IPS DF 6.9 (cell line): ENCODE measurements at regions not wholly inside any gene's neighbourhood (a gene's known extent, or its start where the extent isn't known, plus 50 kb on each side); places are given as distances from the start of the nearest gene placed in this dataset.

Experiments
- DNase-seq: peaks from one replicate; pipeline ENCODE4 v3.0.0-alpha.2; 2013; ENCODE audit warnings: low read depth, low spot score
- H3K27ac ChIP-seq: one replicate; pipeline ENCODE4 v1.5.1; 2013; ENCODE audit warnings: low read length, control low read depth
- H3K27me3 ChIP-seq: 2 replicates; pipeline ENCODE4 v1.6.1; 2013; ENCODE audit warnings: mild to moderate bottlenecking, low read length; ENCODE audit not compliant: control insufficient read depth, insufficient read depth
- H3K36me3 ChIP-seq: 2 replicates; pipeline ENCODE4 v1.6.1; 2013; ENCODE audit warnings: low read length; ENCODE audit not compliant: control insufficient read depth, insufficient read depth
- H3K4me1 ChIP-seq: 2 replicates; pipeline ENCODE4 v1.6.1; 2013; ENCODE audit warnings: low read length; ENCODE audit not compliant: control insufficient read depth, insufficient read depth
- H3K4me3 ChIP-seq: 2 replicates; pipeline ENCODE4 v1.5.1; 2013; ENCODE audit warnings: mild to moderate bottlenecking, low read length
- H3K9me3 ChIP-seq: 2 replicates; pipeline ENCODE4 v1.6.1; 2013; ENCODE audit warnings: low read length, inconsistent platforms; ENCODE audit not compliant: control insufficient read depth, insufficient read depth
- WGBS: extraction: QIAGEN DNeasy Blood & Tissue Kit; methylation state at CpG from one replicate; pipeline ENCODE4 v1.1.7; 2013; ENCODE audit warnings: mixed read lengths, missing lambda C conversion rate; ENCODE audit not compliant: insufficient read length, insufficient coverage; 5-methylcytosine and 5-hydroxymethylcytosine counted together

DNA sequence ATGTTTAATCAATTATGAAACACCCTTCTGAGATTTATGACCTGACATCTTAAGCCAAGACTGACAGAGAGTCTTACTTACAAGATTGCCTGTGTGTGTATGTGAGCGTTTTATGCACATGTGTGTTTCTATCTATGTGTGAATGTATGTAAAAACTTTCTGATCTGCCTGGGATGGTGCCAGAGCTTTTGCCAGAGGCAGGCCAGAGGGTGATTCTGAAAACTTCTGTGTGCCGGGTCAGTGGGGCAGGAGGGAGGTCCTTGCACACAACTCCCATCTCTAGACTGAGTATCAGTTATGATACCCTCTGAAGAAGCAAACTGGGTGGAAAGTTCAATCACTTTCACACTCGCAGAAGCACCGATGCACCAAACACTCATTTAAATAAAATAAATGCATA lies 335.0 kb upstream of the NT5C1B start:
- WGBS: no CpG with 5 or more reads among the region's 4 CpGs
- DNase-seq: no peak
- Histone ChIP-seq H3K4me1 (no peaks in the 10 kb centered on the region), H3K27me3 (no peaks in the 10 kb centered on the region), H3K4me3 (no peak overlapping the region), H3K36me3 (no peaks in the 10 kb centered on the region), H3K9me3 (no peaks in the 10 kb centered on the region), H3K27ac (no peak overlapping the region)

DNA sequence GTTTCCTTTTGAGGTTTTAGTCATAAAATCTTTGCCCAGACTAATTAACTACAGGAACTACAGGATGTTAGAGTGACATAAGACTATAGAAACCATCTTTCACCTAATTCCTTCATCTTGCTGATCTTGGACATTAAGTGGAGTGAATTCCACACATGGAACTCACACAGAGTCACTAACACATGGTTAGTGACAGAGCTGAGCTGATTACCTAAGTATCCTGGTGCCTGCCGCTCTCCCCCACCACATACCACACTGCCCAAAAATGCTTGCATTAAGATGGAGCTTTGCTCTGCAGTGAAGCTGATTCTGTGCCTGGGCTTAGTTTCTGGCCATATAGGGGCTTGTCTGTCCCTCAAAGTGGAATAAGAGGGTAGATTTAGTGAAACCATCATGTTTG lies 332.9 kb upstream of the NT5C1B start:
- H3K4me3 ChIP-seq: no peak overlapping the region
- no peak for DNase-seq
- H3K9me3 ChIP-seq: no peaks in the 10 kb centered on the region
- no peak overlapping the region for H3K27ac ChIP-seq
- H3K27me3 ChIP-seq: no peaks in the 10 kb centered on the region
- H3K36me3 ChIP-seq: no peaks in the 10 kb centered on the region
- H3K4me1 ChIP-seq: no peaks in the 10 kb centered on the region
- WGBS: no CpG with 5 or more reads among the region's 1 CpG

DNA sequence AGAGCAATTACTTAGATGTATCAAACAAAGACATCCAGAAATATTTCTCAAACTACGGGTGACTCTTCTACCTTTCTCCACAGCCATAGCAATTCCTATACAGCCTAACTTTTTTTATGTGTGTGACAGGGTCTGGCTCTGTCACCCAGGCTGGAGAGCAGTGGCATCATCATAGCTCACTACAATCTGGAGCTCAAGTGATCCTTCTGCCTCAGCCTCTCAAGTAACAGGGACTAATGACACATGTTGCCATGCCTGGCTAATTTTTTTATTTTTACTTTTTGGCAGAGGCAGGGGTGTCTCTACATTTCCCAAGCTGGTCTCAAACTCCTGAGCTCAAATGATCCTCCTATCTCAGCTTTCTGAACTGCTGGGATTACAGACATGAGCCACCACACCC lies 328.9 kb upstream of the NT5C1B start:
- no CpG with 5 or more reads among the region's 1 CpG for WGBS
- no peak for DNase-seq

DNA sequence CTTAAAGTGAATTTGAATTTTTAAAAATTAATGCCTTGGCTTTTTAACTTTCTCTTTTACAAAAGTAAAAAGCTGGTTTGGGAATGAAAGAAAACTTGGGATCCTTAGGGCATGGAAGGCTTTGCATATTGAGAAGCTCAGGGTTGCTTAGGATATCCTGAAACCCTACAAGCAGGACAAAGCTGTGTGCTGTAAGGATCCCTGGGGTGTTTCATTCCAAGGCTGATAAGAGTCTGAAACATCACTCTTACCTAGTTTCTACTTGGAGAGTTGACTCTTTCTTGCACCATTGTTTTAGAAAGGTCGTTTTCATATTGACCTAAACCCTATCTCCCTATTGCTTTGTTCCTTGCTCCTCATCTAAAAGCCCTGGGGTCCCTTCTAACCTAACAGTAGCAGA lies 325.9 kb upstream of the NT5C1B start:
- DNase-seq: no peak
- no CpG with 5 or more reads among the region's 1 CpG for WGBS
- no peaks in the 10 kb centered on the region for H3K27me3 ChIP-seq

More for the DNA sequence above, 328.9 kb upstream of the NT5C1B start:
- Histone ChIP-seq H3K36me3 (no peaks in the 10 kb centered on the region), H3K27me3 (no peaks in the 10 kb centered on the region), H3K4me1 (no peaks in the 10 kb centered on the region), H3K27ac (no peak overlapping the region), H3K9me3 (no peaks in the 10 kb centered on the region), H3K4me3 (no peak overlapping the region)

DNA sequence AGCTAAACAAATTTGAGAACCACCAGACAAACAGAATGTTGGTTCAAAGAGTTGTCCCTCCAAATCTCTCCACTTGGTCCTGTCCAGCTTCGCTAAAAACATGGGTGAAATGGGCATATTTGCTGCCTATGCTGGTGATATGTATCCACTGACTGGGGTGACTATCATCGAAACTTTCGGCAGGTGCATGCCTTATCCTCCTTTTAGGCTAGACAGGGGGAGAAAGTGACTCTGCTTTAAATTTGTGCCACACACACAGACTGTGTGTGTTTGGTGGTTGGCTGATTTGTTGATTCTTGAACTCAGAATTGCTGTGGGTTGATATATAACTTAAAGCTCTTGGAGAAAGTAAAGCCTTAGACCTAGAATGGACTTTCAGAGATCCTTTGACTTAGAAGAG lies 324.1 kb upstream of the NT5C1B start:
- WGBS: no CpG with 5 or more reads among the region's 3 CpGs
- H3K27ac ChIP-seq: no peak overlapping the region
- no peak overlapping the region for H3K4me3 ChIP-seq
- H3K36me3 ChIP-seq: no peaks in the 10 kb centered on the region
- no peaks in the 10 kb centered on the region for H3K9me3 ChIP-seq
- no peak for DNase-seq
- no peaks in the 10 kb centered on the region for H3K27me3 ChIP-seq
- no peaks in the 10 kb centered on the region for H3K4me1 ChIP-seq

More for the DNA sequence above, 325.9 kb upstream of the NT5C1B start:
- Histone ChIP-seq H3K4me3 (no peak overlapping the region), H3K4me1 (no peaks in the 10 kb centered on the region), H3K9me3 (no peaks in the 10 kb centered on the region), H3K36me3 (no peaks in the 10 kb centered on the region), H3K27ac (no peak overlapping the region)

DNA sequence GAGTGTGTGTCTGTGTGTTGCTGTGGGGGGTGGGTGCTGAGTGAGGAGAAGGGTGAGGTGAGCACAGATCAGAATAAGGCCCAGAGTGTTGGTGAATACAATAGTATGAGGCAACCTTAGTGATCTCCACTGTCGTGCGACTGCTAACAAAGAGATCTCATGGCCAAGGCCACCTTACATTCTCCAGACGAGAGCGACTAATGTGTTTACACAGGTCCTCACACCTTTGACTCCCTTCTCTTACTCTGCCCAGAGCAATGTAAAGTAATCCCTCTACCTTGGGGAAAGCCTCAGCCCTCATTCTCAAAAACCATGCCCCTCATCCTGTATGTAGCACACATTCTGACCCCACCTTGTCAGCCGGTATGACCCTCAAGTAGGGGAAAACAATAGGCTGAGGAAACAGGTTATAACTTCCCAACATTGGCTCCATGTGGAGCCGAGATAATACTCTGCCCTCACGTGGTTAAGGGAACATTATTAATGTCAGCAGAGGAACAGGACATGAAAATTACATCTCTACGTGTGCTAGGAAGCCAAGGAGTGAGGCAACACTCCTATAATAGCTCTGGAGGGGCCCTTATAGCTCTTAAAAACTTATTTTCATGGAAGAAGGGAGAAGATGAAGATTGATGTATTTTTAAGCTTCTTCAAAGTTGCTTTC lies 323.0 kb upstream of the NT5C1B start:
- Histone ChIP-seq H3K9me3 (no peaks in the 10 kb centered on the region), H3K4me1 (no peaks in the 10 kb centered on the region), H3K27ac (no peak overlapping the region), H3K4me3 (no peak overlapping the region), H3K27me3 (no peaks in the 10 kb centered on the region), H3K36me3 (no peaks in the 10 kb centered on the region)
- no peak for DNase-seq
- no CpG with 5 or more reads among the region's 8 CpGs for WGBS

DNA sequence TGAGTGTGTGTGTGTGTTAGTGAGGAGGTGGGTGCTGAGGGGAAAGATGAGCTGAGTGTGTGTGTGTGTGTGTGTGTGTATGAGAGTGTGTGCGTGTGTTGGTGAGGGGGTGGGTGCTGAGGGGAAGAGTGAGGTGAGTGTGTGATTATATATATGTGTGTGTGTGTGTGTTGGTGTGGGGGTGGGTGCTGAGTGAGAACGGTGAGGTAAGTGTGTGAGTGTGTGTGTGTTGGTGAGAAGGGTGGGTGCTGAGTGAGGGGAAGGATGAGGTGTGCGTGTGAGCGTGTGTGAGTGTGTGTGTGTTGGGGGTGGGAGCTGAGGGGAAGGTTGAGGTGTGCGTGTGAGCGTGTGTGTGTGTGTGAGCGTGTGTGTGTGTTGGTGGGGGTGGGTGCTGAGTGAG lies 322.0 kb upstream of the NT5C1B start:
- no peaks in the 10 kb centered on the region for H3K36me3 ChIP-seq
- no peak overlapping the region for H3K4me3 ChIP-seq
- no peak overlapping the region for H3K27ac ChIP-seq
- 100% methylated on average over 7 of the region's 7 CpGs for WGBS
- no peaks in the 10 kb centered on the region for H3K4me1 ChIP-seq
- no peak for DNase-seq
- no peaks in the 10 kb centered on the region for H3K27me3 ChIP-seq
- peaks cover 2% of the 10 kb centered on the region; the same call in 1 of the 2 replicates for H3K9me3 ChIP-seq

DNA sequence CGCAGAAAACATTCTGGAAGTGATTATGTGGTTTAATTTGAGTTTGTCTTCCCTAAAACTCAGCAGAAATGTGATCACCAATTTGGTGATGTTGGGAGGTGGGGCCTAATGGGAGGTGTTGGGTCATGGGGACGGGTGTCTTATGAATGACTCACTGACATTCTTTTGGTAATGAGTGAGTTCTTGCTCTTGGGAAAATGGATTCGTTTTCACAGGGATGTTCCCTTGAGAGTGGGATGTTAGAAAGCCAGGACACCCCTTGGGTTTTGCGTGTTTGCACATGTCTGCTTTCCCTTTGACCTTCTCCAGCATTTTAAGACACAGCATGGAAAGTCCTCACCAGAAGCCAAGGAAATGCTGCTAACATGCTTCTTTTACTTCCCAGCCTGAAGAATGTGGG lies 321.5 kb upstream of the NT5C1B start:
- Histone ChIP-seq H3K27ac (no peak overlapping the region), H3K27me3 (no peaks in the 10 kb centered on the region), H3K9me3 (peaks cover 2% of the 10 kb centered on the region; the same call in 1 of the 2 replicates), H3K4me1 (no peaks in the 10 kb centered on the region), H3K4me3 (no peak overlapping the region), H3K36me3 (no peaks in the 10 kb centered on the region)
- WGBS: no CpG with 5 or more reads among the region's 4 CpGs
- no peak for DNase-seq

DNA sequence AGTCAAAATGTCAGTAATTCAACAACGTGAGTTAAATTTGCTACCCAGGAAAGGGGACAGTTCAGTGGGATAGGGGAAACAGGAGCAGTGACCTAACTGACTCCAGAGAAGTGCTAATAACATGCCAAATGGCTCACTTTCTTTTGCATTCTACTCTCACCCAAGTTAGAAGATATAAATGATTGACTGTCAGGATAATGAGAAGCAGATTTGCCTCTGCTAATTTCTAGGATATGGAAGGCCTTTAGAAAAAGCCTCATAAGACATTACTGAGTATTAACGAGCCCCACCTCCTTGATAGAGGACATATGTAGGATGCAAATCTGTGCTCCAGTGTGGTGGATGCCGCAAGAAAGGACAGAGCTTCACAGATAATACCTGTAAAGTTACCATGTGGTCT lies 318.6 kb upstream of the NT5C1B start:
- no CpG with 5 or more reads among the region's 3 CpGs for WGBS
- no peak for DNase-seq
- H3K4me3 ChIP-seq: no peak overlapping the region
- no peaks in the 10 kb centered on the region for H3K36me3 ChIP-seq
- H3K4me1 ChIP-seq: no peaks in the 10 kb centered on the region
- no peak overlapping the region for H3K27ac ChIP-seq
- no peaks in the 10 kb centered on the region for H3K27me3 ChIP-seq
- peaks cover 2% of the 10 kb centered on the region; the same call in 1 of the 2 replicates for H3K9me3 ChIP-seq

DNA sequence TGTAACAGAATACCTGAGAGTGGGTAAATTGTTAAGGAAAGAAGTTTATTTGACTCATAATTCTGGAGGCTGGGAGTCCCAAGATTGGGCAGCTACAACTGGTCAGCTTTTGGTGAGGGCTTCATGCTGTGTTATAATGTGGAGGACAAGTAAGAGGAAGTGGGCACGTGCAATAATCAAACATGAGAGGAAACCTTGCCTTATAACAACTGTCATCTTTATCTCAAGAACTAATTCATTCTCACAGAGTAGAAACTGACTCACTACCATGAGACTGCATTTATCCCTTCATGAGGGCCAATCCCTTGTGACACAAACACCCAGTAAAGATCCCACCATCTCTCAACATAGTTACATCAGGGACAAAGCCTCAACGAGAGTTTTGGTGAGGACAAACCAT lies 318.1 kb upstream of the NT5C1B start:
- Histone ChIP-seq H3K4me3 (no peak overlapping the region), H3K36me3 (no peaks in the 10 kb centered on the region), H3K9me3 (peaks cover 2% of the 10 kb centered on the region; the same call in 1 of the 2 replicates), H3K4me1 (no peaks in the 10 kb centered on the region), H3K27me3 (no peaks in the 10 kb centered on the region), H3K27ac (no peak overlapping the region)
- WGBS: no CpG with 5 or more reads among the region's 2 CpGs
- DNase-seq: no peak

DNA sequence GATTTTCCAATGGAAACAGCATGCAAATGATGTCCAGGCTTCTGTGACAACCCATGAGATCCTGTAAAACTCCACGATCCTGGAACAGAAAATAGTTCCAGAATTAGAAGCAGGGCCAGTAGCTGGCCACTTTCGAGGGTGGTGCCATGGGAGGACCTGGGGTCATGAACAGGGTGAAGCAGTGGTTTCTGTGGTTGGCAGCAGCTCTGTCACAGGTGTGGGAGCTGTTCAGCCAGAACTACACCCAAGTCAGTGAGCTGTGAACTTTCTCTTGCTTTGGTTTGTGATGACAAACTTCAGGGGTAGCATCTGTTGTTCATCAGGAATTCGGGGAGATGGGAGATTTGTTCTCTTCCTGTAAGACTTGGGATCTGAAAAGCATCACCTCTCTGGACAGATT lies 314.4 kb upstream of the NT5C1B start:
- Histone ChIP-seq H3K36me3 (no peaks in the 10 kb centered on the region), H3K9me3 (peaks cover 2% of the 10 kb centered on the region; the same call in 1 of the 2 replicates), H3K27ac (no peak overlapping the region), H3K27me3 (no peaks in the 10 kb centered on the region), H3K4me1 (no peaks in the 10 kb centered on the region), H3K4me3 (no peak overlapping the region)
- no CpG with 5 or more reads among the region's 3 CpGs for WGBS
- DNase-seq: no peak
